ENCODE measurements at regions not wholly inside any gene's neighbourhood (a gene's known extent, or its start where the extent isn't known, plus 50 kb on each side); places are given as distances from the start of the nearest gene placed in this dataset.

GRCh38 chr2:238739668-238740067, 108.2 kb upstream of the TWIST2 start:
- TF ChIP-seq POLR2A (IDR thresholded peaks at IDR 0.05) (no peak), CTCF (IDR thresholded peaks at IDR 0.05) (no peak)
